ENCODE measurements at regions not wholly inside any gene's neighbourhood (a gene's known extent, or its start where the extent isn't known, plus 50 kb on each side); places are given as distances from the start of the nearest gene placed in this dataset. TPM values are rescaled to one million over a fixed set of nuclear protein-coding genes. Genes with fewer than 3 reads are reported as not detected.

DNA sequence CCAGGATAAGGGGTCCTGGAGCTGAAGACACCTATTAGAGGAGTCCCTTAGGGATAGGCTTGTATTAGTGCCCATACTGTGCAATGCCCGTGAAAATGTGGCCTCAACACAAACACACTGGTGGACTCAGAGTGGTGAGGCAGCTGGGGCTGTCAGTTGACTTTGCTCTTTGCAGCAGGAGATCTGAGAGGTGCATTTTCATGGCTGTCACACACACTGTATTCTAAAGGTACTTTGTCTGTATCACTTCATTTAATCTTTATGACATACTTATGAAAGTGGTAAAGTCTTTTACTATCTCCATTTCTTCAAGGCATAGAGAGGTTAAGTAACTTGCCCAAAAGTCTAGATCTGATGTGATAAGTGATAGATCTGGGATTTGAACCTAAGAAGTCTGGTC, 55.1 kb upstream of the GCFC2 start:
- Histone ChIP-seq H3K4me1 (no peaks in the 10 kb centered on the region), H3K27me3 (no peaks in the 10 kb centered on the region), H3K4me3 (no peak overlapping the region), H3K9me3 (no peaks in the 10 kb centered on the region), H3K27ac (no peak overlapping the region), H3K36me3 (no peaks in the 10 kb centered on the region)
- DNase-seq (ENCODE audit: low spot score in 2 of 2): no peak
- TF ChIP-seq EP300 (IDR thresholded peaks at IDR 0.05) (no peak), POLR2A (IDR thresholded peaks at IDR 0.05) (no peak)
- TF ChIP-seq, protein P1, sequence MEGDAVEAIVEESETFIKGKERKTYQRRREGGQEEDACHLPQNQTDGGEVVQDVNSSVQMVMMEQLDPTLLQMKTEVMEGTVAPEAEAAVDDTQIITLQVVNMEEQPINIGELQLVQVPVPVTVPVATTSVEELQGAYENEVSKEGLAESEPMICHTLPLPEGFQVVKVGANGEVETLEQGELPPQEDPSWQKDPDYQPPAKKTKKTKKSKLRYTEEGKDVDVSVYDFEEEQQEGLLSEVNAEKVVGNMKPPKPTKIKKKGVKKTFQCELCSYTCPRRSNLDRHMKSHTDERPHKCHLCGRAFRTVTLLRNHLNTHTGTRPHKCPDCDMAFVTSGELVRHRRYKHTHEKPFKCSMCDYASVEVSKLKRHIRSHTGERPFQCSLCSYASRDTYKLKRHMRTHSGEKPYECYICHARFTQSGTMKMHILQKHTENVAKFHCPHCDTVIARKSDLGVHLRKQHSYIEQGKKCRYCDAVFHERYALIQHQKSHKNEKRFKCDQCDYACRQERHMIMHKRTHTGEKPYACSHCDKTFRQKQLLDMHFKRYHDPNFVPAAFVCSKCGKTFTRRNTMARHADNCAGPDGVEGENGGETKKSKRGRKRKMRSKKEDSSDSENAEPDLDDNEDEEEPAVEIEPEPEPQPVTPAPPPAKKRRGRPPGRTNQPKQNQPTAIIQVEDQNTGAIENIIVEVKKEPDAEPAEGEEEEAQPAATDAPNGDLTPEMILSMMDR (IDR thresholded peaks at IDR 0.05): no peak
- WGBS, 2 donors: 77 to 83% methylated on average over 1 of the region's 1 CpG

DNA sequence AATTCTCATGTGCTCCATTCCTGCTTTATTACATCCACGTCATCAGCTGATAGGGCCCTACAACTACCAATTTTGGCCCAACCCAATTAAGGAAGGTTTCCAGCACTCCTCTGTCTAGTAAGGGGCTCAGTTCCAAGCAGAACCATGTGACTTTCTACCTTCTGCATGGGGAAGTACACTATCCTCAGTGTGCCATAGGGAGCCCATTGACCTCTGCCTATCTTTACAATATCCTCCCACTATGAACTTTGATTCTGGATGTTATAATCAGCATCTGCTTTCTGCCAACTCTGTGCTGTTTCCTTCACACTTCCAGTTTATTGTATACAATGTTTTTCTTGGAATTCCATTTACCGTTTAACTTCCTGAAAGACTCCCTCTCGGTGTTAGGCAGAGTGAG, 53.9 kb upstream of the GCFC2 start:
- 57 to 59% methylated on average over 3 of the region's 3 CpGs for WGBS, 2 donors
- TF ChIP-seq, protein P1 (IDR thresholded peaks at IDR 0.05): no peak
- TF ChIP-seq POLR2A (IDR thresholded peaks at IDR 0.05): no peak
- TF ChIP-seq EP300 (IDR thresholded peaks at IDR 0.05): no peak
- DNase-seq (ENCODE audit: low spot score in 2 of 2): no peak

More for the DNA sequence above, 53.9 kb upstream of the GCFC2 start:
- no peaks in the 10 kb centered on the region for H3K9me3 ChIP-seq
- no peak overlapping the region for H3K27ac ChIP-seq
- H3K4me1 ChIP-seq: no peaks in the 10 kb centered on the region
- H3K36me3 ChIP-seq: no peaks in the 10 kb centered on the region
- no peak overlapping the region for H3K4me3 ChIP-seq
- no peaks in the 10 kb centered on the region for H3K27me3 ChIP-seq

Small RNAs in the stretch of these regions (small RNA-seq; reads per million reads assigned to genes)
- gene RN7SKP164: not detected
